NB4 (cell line): ENCODE measurements at regions not wholly inside any gene's neighbourhood (a gene's known extent, or its start where the extent isn't known, plus 50 kb on each side); places are given as distances from the start of the nearest gene placed in this dataset.

Experiments used
- DNase-seq: peaks from one replicate; pipeline ENCODE4 v3.0.0; 2010; ENCODE audit warnings: low read depth
- H3K4me3 ChIP-seq: one replicate; pipeline ENCODE4 v1.5.1; 2011; ENCODE audit warnings: mild to moderate bottlenecking, low read depth, low read length, moderate library complexity
- CTCF ChIP-seq: IDR thresholded peaks from one replicate; pipeline ENCODE4 v1.5.1; 2012; ENCODE audit warnings: low read depth, low read length
- MYC ChIP-seq: IDR thresholded peaks from 2 replicates; pipeline ENCODE4 v1.6.1; 2011; ENCODE audit warnings: low read depth, low read length
- POLR2A ChIP-seq: IDR thresholded peaks from 2 replicates; pipeline ENCODE4 v1.6.1; 2011; ENCODE audit warnings: mild to moderate bottlenecking; ENCODE audit not compliant: insufficient read length; ENCODE audit errors: extremely low read depth
- TF ChIP-seq, protein P1 (sequence below): IDR thresholded peaks from 2 replicates; pipeline ENCODE4 v1.6.1; 2011; ENCODE audit warnings: low read depth, low read length

GRCh38 chr11:22479208-22479607, 141.0 kb downstream of the SLC17A6 start:
- TF ChIP-seq MYC = no peak
- no peak for TF ChIP-seq POLR2A
- TF ChIP-seq CTCF = no peak
- TF ChIP-seq, protein P1, sequence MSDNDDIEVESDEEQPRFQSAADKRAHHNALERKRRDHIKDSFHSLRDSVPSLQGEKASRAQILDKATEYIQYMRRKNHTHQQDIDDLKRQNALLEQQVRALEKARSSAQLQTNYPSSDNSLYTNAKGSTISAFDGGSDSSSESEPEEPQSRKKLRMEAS = no peak
- no peak for DNase-seq
- no peak overlapping the region for H3K4me3 ChIP-seq

GRCh38 chr11:22478169-22478568, 140.0 kb downstream of the SLC17A6 start:
- TF ChIP-seq MYC (no peak), POLR2A (no peak)
- TF ChIP-seq, protein P1 = no peak
- H3K4me3 ChIP-seq = no peak overlapping the region
- no peak for DNase-seq

DNA sequence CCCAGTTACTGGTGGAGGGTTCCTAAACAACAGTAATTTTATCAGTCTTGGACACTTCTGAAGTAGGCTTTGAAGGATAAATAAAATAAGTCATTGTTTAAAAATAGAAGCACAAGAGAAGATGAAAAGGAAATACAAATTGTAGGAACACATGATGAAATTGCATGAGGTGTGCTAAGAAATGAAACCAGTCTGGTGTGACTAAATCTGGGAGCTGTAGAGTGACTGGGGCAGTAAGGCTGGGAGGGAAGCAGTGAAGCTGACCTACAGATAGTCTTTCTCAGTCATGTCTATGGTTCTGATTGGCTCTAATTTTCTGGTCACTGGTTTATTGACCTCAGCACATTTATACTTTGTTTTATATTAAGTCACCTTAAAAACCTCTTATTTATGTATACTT, 139.1 kb downstream of the SLC17A6 start:
- no peak for TF ChIP-seq CTCF
- TF ChIP-seq, protein P1 = no peak
- DNase-seq = no peak
- H3K4me3 ChIP-seq = no peak overlapping the region

- TF ChIP-seq CTCF = no peak
- no peak overlapping the region for H3K4me3 ChIP-seq
Measured at GRCh38 chr11:22476589-22476988, 138.4 kb downstream of the SLC17A6 start.

DNA sequence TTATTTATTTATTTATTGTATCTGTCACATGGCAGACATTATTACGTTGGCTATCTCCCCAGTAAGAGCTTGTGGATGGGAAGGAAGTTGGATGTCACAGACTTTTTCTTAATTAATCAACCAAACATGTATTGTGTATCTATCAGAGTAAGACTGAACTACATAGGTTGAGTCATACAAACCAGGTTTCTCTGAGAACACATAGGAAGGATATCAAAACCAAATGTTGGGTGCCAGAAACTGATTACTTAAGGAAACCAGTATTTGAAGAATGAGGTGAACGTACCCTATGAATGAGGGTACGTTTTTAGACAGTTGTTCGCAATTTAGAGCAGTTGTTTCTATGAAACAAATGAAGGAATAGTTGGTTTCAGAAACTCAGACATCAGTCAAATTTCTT, 136.4 kb downstream of the SLC17A6 start:
- no peak for TF ChIP-seq POLR2A
- TF ChIP-seq, protein P1 = no peak
- no peak for TF ChIP-seq MYC
- no peak for TF ChIP-seq CTCF
- DNase-seq = no peak
- H3K4me3 ChIP-seq = no peak overlapping the region

More at GRCh38 chr11:22476589-22476988, 138.4 kb downstream of the SLC17A6 start:
- DNase-seq = no peak

GRCh38 chr11:22473586-22473985, 135.4 kb downstream of the SLC17A6 start:
- no peak overlapping the region for H3K4me3 ChIP-seq
- TF ChIP-seq MYC (no peak), POLR2A (no peak), CTCF (no peak)
- TF ChIP-seq, protein P1 = no peak
- no peak for DNase-seq
